A673 (cell line): ENCODE measurements at regions not wholly inside any gene's neighbourhood (a gene's known extent, or its start where the extent isn't known, plus 50 kb on each side); places are given as distances from the start of the nearest gene placed in this dataset.

Source experiments
- BruUV-seq: library from RNA; stranded (reverse); fragments of 400-500 nt; replicated peaks from 2 replicates; lab custom pipeline; 2021; lab: Mats Ljungman, UMichigan
- CTCF ChIA-PET: fragments of 300-600 bp; sonication (Branson Sonifier 250); formaldehyde crosslinking; loops from one replicate; lab custom pipeline; 2022; ENCODE audit warnings: antibody characterized with exemption; lab: Charles Lee
- POLR2A ChIA-PET: fragments of 300-600 bp; sonication (Branson Sonifier 250); formaldehyde crosslinking; loops from one replicate; lab custom pipeline; 2022; ENCODE audit warnings: antibody characterized with exemption; ENCODE audit not compliant: low non-redundant PET; lab: Charles Lee
- DNase-seq: peaks from one replicate; pipeline ENCODE4 v3.0.0-alpha.2; 2015; ENCODE audit warnings: low spot score
- H3K27ac ChIP-seq: fragments of 200-600 bp; sonication (generic); 2 replicates; pipeline ENCODE4 v1.5.1; 2016; ENCODE audit warnings: mixed run types, low read depth, mild to moderate bottlenecking, mixed read lengths, antibody characterized with exemption, low read length; ENCODE audit not compliant: poor library complexity, severe bottlenecking
- H3K27me3 ChIP-seq: fragments of 200-600 bp; sonication (generic); replicated peaks from 2 replicates; pipeline ENCODE4 v1.6.1; 2017; ENCODE audit warnings: mixed run types, low read depth, mild to moderate bottlenecking, mixed read lengths, antibody characterized with exemption, low read length; ENCODE audit not compliant: insufficient read depth, poor library complexity
- H3K36me3 ChIP-seq: fragments of 200-600 bp; sonication (generic); 2 replicates; pipeline ENCODE4 v1.6.1; 2016; ENCODE audit warnings: mixed run types, mild to moderate bottlenecking, mixed read lengths, antibody characterized with exemption, low read length; ENCODE audit not compliant: insufficient read depth, poor library complexity, severe bottlenecking
- H3K4me1 ChIP-seq: fragments of 200-600 bp; sonication (generic); 2 replicates; pipeline ENCODE4 v1.6.1; 2017; ENCODE audit warnings: mixed run types, mild to moderate bottlenecking, mixed read lengths, antibody characterized with exemption, low read length; ENCODE audit not compliant: insufficient read depth, poor library complexity, severe bottlenecking
- H3K4me3 ChIP-seq: fragments of 200-600 bp; sonication (generic); 2 replicates; pipeline ENCODE4 v1.5.1; 2016; ENCODE audit warnings: low read depth, mixed run types, mild to moderate bottlenecking, mixed read lengths, low read length; ENCODE audit not compliant: poor library complexity, severe bottlenecking
- H3K9me3 ChIP-seq: fragments of 200-600 bp; sonication (generic); 2 replicates; pipeline ENCODE4 v1.6.1; 2016; ENCODE audit warnings: mixed run types, low read depth, mild to moderate bottlenecking, mixed read lengths, antibody characterized with exemption, low read length; ENCODE audit not compliant: poor library complexity, severe bottlenecking
- EZH2 ChIP-seq: fragments of 200-600 bp; sonication (generic); IDR thresholded peaks from 2 replicates; pipeline ENCODE4 v1.6.1; 2017; ENCODE audit warnings: borderline replicate concordance, low read depth, mild to moderate bottlenecking, mixed read lengths, antibody characterized with exemption, low read length; ENCODE audit not compliant: poor library complexity, severe bottlenecking
- intact Hi-C: fragments of 100-400 bp; cut with micrococcal nuclease; formaldehyde crosslinking; loops from one replicate; pipeline ENCODE4 v1.10.0; 2022; ENCODE audit not compliant: unreplicated experiment
- TF ChIP-seq, protein P1 (sequence below): fragments of 300-800, 200-600 bp; sonication (generic); conservative IDR thresholded peaks from 2 replicates; pipeline ENCODE4 v1.5.1; 2017; ENCODE audit warnings: low read depth, mild to moderate bottlenecking, antibody characterized with exemption, low read length, moderate library complexity, mixed read lengths

DNA sequence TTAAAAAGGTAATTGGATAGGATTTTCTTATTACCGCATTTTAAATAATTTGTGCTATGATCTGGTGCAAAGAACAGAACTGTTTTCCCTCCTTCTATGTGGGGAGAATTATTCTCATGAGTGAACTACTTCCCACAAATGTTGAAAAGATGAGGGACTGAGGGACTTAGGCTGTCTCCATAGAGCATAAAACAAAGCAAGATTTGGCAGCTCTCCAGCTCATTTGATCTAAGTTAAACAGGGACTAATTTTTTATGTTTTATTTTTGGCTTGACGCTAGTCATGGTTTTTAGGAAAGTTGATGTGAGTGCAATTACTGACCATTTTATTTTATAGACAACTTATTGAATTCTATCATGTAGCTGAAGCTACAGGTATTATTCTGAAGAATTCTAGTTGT, 362.3 kb downstream of the HLX start:
- Histone ChIP-seq H3K27ac (no peak overlapping the region), H3K4me1 (no peaks in the 10 kb centered on the region), H3K9me3 (no peaks in the 10 kb centered on the region), H3K27me3 (no peaks in the 10 kb centered on the region), H3K4me3 (no peak overlapping the region), H3K36me3 (no peaks in the 10 kb centered on the region)
- TF ChIP-seq, protein P1, sequence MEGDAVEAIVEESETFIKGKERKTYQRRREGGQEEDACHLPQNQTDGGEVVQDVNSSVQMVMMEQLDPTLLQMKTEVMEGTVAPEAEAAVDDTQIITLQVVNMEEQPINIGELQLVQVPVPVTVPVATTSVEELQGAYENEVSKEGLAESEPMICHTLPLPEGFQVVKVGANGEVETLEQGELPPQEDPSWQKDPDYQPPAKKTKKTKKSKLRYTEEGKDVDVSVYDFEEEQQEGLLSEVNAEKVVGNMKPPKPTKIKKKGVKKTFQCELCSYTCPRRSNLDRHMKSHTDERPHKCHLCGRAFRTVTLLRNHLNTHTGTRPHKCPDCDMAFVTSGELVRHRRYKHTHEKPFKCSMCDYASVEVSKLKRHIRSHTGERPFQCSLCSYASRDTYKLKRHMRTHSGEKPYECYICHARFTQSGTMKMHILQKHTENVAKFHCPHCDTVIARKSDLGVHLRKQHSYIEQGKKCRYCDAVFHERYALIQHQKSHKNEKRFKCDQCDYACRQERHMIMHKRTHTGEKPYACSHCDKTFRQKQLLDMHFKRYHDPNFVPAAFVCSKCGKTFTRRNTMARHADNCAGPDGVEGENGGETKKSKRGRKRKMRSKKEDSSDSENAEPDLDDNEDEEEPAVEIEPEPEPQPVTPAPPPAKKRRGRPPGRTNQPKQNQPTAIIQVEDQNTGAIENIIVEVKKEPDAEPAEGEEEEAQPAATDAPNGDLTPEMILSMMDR = no peak
- TF ChIP-seq EZH2 = no peak
- intact Hi-C loops = no loop called here
- POLR2A ChIA-PET = no interaction called here
- CTCF ChIA-PET = no interaction called here
- DNase-seq = no peak
- BruUV-seq = no TSS peak

GRCh38 chr1:221246067-221246466, 366.8 kb downstream of the HLX start:
- Histone ChIP-seq H3K9me3 (no peaks in the 10 kb centered on the region), H3K36me3 (no peaks in the 10 kb centered on the region), H3K4me3 (no peak overlapping the region), H3K4me1 (no peaks in the 10 kb centered on the region), H3K27me3 (no peaks in the 10 kb centered on the region), H3K27ac (no peak overlapping the region)
- no TSS peak for BruUV-seq
- POLR2A ChIA-PET = no interaction called here
- intact Hi-C loops = no loop called here
- CTCF ChIA-PET = no interaction called here
- DNase-seq = no peak
- TF ChIP-seq EZH2 = no peak
- TF ChIP-seq, protein P1 = no peak

DNA sequence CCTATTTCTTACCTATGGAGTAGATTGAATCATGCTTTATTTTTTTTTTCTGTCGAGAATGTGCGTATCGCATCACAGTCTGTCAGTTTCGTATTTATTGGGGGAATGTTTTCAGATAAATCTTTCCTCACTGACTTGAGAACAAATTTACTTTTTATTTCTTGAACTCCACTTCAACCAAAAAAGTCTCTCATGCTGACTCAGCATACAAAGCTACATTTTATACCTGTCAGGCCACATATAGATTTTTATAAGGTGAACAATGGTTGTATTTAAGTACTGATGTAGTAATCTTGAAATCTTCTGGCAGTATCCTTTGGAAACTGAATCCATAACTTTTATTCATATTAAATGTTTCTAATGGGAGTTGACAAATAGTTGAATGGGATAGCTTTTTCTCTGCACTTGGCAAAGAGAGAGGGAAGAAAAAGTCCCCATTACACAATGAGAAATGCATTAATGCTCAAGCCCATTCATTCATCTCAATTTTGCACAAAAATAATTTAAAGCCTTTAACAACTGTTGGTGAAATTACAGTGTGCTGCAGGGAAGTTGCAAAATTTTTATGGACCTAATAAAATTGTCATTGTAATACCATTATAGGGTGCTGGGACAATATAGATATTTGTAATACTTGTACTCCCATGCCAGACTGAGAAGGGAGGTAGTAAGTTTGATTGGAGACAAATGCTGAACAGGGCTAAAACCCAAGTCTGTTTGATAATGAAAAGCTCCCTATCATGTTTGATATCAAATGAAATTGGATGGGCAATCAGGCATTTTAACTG, 367.6 kb downstream of the HLX start:
- intact Hi-C loops = no loop called here
- CTCF ChIA-PET = no interaction called here
- POLR2A ChIA-PET = no interaction called here

More for the DNA sequence above, 367.6 kb downstream of the HLX start:
- no peaks in the 10 kb centered on the region for H3K9me3 ChIP-seq
- H3K4me3 ChIP-seq = no peak overlapping the region
- no peaks in the 10 kb centered on the region for H3K4me1 ChIP-seq
- H3K27ac ChIP-seq = no peak overlapping the region
- no peaks in the 10 kb centered on the region for H3K27me3 ChIP-seq
- BruUV-seq = no TSS peak
- TF ChIP-seq EZH2 = no peak
- TF ChIP-seq, protein P1 = no peak
- no peak for DNase-seq
- H3K36me3 ChIP-seq = no peaks in the 10 kb centered on the region
